ENCODE measurements at regions not wholly inside any gene's neighbourhood (a gene's known extent, or its start where the extent isn't known, plus 50 kb on each side); places are given as distances from the start of the nearest gene placed in this dataset.

- Histone ChIP-seq H3K9me3 (no peaks in the 10 kb centered on the region), H3K27ac (no peak overlapping the region), H3K4me1 (no peaks in the 10 kb centered on the region), H3K4me3 (no peak overlapping the region), H3K4me2 (no peak overlapping the region)
- ATAC-seq: no peak
- WGBS (ENCODE audit: missing lambda C conversion rate): 51% methylated on average over 13 of the region's 13 CpGs
- POLR2A ChIA-PET: no interaction called here
- no peak for DNase-seq (ENCODE audit: low read depth in 1 of 2, low spot score in 1 of 2)
- CTCF ChIA-PET: interaction anchor here (1.5 kb wide), 1 partner anchor 16 kb away, joined by 3 read pairs; no protein-coding TSS in a partner anchor
- TF ChIP-seq ESRRA (IDR thresholded peaks at IDR 0.05; ENCODE audit: borderline replicate concordance, low read length): no peak
- no peak for TF ChIP-seq CTCF (IDR thresholded peaks at IDR 0.05)
- no peak for TF ChIP-seq EP300 (IDR thresholded peaks at IDR 0.05)
- TF ChIP-seq JUNB (IDR thresholded peaks at IDR 0.05): no peak
- no peak for TF ChIP-seq HMGXB4 (CRISPR knock-in tag; IDR thresholded peaks at IDR 0.05; ENCODE audit: borderline replicate concordance)
- no peak for TF ChIP-seq HOXB13 (CRISPR knock-in tag; IDR thresholded peaks at IDR 0.05; ENCODE audit: low read depth)
- TF ChIP-seq ZFP36 (IDR thresholded peaks at IDR 0.05; ENCODE audit: borderline replicate concordance, partially characterized antibody): no peak
- no peak for TF ChIP-seq POLR2AphosphoS2 (conservative IDR thresholded peaks at IDR 0.05; ENCODE audit: low read length)
- no peak for TF ChIP-seq TP53 (CRISPR knock-in tag; IDR thresholded peaks at IDR 0.05)
- no peak for TF ChIP-seq CHD4 (IDR thresholded peaks at IDR 0.05; ENCODE audit: borderline replicate concordance)
- TF ChIP-seq FOXS1 (CRISPR knock-in tag; IDR thresholded peaks at IDR 0.05): no peak
- no peak for TF ChIP-seq MAZ (IDR thresholded peaks at IDR 0.05; ENCODE audit: borderline replicate concordance, low read depth, low read length)
- no peak for TF ChIP-seq CBX2 (IDR thresholded peaks at IDR 0.05; ENCODE audit: borderline replicate concordance, low read depth)
- no peak for FAIRE-seq
Measured at GRCh38 chr18:24662412-24662821, 202.0 kb downstream of the HRH4 start.

GRCh38 chr18:24663026-24663425 is 202.6 kb downstream of the HRH4 start:
- Histone ChIP-seq H3K4me3 (no peak overlapping the region), H3K9me3 (no peaks in the 10 kb centered on the region), H3K27ac (no peak overlapping the region), H3K4me1 (no peaks in the 10 kb centered on the region), H3K4me2 (no peak overlapping the region)
- WGBS (ENCODE audit: missing lambda C conversion rate): 2% methylated on average over 5 of the region's 5 CpGs
- FAIRE-seq (no peak), DNase-seq (ENCODE audit: low read depth in 1 of 2, low spot score in 1 of 2) (no peak), ATAC-seq (no peak)
- TF ChIP-seq HMGXB4 (CRISPR knock-in tag; IDR thresholded peaks at IDR 0.05; ENCODE audit: borderline replicate concordance) (no peak), HOXB5 (CRISPR knock-in tag; IDR thresholded peaks at IDR 0.05) (no peak), FOXS1 (CRISPR knock-in tag; IDR thresholded peaks at IDR 0.05) (no peak), E2F6 (IDR thresholded peaks at IDR 0.05; ENCODE audit: borderline replicate concordance, low read depth) (no peak)
- CTCF ChIA-PET: interaction anchor here (1.5 kb wide), 1 partner anchor 16 kb away, joined by 3 read pairs; no protein-coding TSS in a partner anchor
- POLR2A ChIA-PET: no interaction called here

GRCh38 chr18:24669015-24669414 is 208.6 kb downstream of the HRH4 start:
- H3K4me1 ChIP-seq: no peaks in the 10 kb centered on the region
- H3K9me3 ChIP-seq: no peaks in the 10 kb centered on the region
- ATAC-seq: no peak
- H3K27ac ChIP-seq: no peak overlapping the region
- DNase-seq (ENCODE audit: low read depth in 1 of 2, low spot score in 1 of 2): no peak
- H3K4me3 ChIP-seq: no peak overlapping the region
- WGBS (ENCODE audit: missing lambda C conversion rate): 0% methylated on average over 2 of the region's 2 CpGs
- ChIA-PET POLR2A (no interaction called here), CTCF (no interaction called here)
- FAIRE-seq: no peak
- TF ChIP-seq PHF8 (IDR thresholded peaks at IDR 0.05; ENCODE audit: borderline replicate concordance, low read depth) (no peak), MAFK (IDR thresholded peaks at IDR 0.05; ENCODE audit: partially characterized antibody) (no peak)
- no peak overlapping the region for H3K4me2 ChIP-seq

All from A549 (cell line).